ENCODE measurements at regions not wholly inside any gene's neighbourhood (a gene's known extent, or its start where the extent isn't known, plus 50 kb on each side); places are given as distances from the start of the nearest gene placed in this dataset.

GRCh38 chr1:55938861-55939260 lies 640.5 kb downstream of the PLPP3 start:
- TF ChIP-seq, protein P1, sequence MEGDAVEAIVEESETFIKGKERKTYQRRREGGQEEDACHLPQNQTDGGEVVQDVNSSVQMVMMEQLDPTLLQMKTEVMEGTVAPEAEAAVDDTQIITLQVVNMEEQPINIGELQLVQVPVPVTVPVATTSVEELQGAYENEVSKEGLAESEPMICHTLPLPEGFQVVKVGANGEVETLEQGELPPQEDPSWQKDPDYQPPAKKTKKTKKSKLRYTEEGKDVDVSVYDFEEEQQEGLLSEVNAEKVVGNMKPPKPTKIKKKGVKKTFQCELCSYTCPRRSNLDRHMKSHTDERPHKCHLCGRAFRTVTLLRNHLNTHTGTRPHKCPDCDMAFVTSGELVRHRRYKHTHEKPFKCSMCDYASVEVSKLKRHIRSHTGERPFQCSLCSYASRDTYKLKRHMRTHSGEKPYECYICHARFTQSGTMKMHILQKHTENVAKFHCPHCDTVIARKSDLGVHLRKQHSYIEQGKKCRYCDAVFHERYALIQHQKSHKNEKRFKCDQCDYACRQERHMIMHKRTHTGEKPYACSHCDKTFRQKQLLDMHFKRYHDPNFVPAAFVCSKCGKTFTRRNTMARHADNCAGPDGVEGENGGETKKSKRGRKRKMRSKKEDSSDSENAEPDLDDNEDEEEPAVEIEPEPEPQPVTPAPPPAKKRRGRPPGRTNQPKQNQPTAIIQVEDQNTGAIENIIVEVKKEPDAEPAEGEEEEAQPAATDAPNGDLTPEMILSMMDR (IDR thresholded peaks at IDR 0.05; ENCODE audit: borderline replicate concordance, control extremely low read depth, extremely low read depth, insufficient read depth, missing control alignments): no peak
- in situ Hi-C loops (cut with MboI; ENCODE audit: low sequenced_read_pairs, unreplicated experiment): no loop called here
- DNase-seq (ENCODE audit: low spot score): no peak

GRCh38 chr1:55938376-55938850 lies 641.0 kb downstream of the PLPP3 start:
- no peak for DNase-seq (ENCODE audit: low spot score)
- TF ChIP-seq, protein P1 (IDR thresholded peaks at IDR 0.05; ENCODE audit: borderline replicate concordance, control extremely low read depth, extremely low read depth, insufficient read depth, missing control alignments): no peak
- in situ Hi-C loops (cut with MboI; ENCODE audit: low sequenced_read_pairs, unreplicated experiment): no loop called here

- in situ Hi-C loops (cut with MboI; ENCODE audit: low sequenced_read_pairs, unreplicated experiment): no loop called here
- TF ChIP-seq, protein P1 (IDR thresholded peaks at IDR 0.05; ENCODE audit: borderline replicate concordance, control extremely low read depth, extremely low read depth, insufficient read depth, missing control alignments): no peak
- no peak for DNase-seq (ENCODE audit: low spot score)
Measured at GRCh38 chr1:55937840-55938375, 641.5 kb downstream of the PLPP3 start.

DNA sequence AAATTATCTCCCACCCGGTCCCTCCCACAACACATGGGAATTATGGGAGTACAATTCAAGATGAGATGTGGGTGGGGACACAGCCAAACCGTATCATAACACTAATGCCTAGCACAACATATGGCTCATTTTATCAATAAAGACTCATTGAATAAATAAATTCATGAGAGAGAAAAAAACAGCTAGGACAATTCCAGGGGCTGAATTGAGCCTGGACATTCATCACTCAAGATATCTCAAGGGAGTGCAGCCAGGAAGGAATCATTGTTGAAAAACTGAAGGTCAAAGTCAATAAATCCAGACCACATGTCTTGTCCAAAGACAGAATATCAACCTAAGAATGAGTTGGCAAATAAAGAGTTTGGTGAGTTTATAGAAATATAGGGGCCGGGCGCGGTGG lies 644.1 kb downstream of the PLPP3 start:
- no peak for DNase-seq (ENCODE audit: low spot score)
- TF ChIP-seq, protein P1 (IDR thresholded peaks at IDR 0.05; ENCODE audit: borderline replicate concordance, control extremely low read depth, extremely low read depth, insufficient read depth, missing control alignments): no peak
- in situ Hi-C loops (cut with MboI; ENCODE audit: low sequenced_read_pairs, unreplicated experiment): no loop called here

- no peak for DNase-seq (ENCODE audit: low spot score)
- TF ChIP-seq, protein P1 (IDR thresholded peaks at IDR 0.05; ENCODE audit: borderline replicate concordance, control extremely low read depth, extremely low read depth, insufficient read depth, missing control alignments): no peak
- in situ Hi-C loops (cut with MboI; ENCODE audit: low sequenced_read_pairs, unreplicated experiment): no loop called here
Measured at GRCh38 chr1:55932402-55932801, 647.0 kb downstream of the PLPP3 start.

GRCh38 chr1:55931081-55931940 lies 648.1 kb downstream of the PLPP3 start:
- TF ChIP-seq, protein P1 (IDR thresholded peaks at IDR 0.05; ENCODE audit: borderline replicate concordance, control extremely low read depth, extremely low read depth, insufficient read depth, missing control alignments): no peak
- DNase-seq (ENCODE audit: low spot score): no peak
- in situ Hi-C loops (cut with MboI; ENCODE audit: low sequenced_read_pairs, unreplicated experiment): no loop called here

Measured in GM13976 (cell line).